GM12865 (cell line): ENCODE measurements at regions not wholly inside any gene's neighbourhood (a gene's known extent, or its start where the extent isn't known, plus 50 kb on each side); places are given as distances from the start of the nearest gene placed in this dataset.

Source experiments
- DNase-seq: peaks from one replicate; pipeline ENCODE4 v3.0.0; 2010; ENCODE audit warnings: low read depth
- H3K4me3 ChIP-seq: 2 replicates; pipeline ENCODE4 v1.5.1; 2011; ENCODE audit warnings: mild to moderate bottlenecking, low read depth, low read length, control low read depth
- CTCF ChIP-seq: IDR thresholded peaks from 2 replicates; pipeline ENCODE4 v1.5.1; 2011; ENCODE audit warnings: low read length, control low read depth, low read depth, inconsistent platforms; ENCODE audit not compliant: insufficient read depth; ENCODE audit errors: missing control alignments

- H3K4me3 ChIP-seq, result no peak overlapping the region
- no peak for DNase-seq
- TF ChIP-seq CTCF, result no peak
Measured at GRCh38 chr2:188852772-188853171, 121.4 kb upstream of the COL3A1 start.

- no peak for TF ChIP-seq CTCF
- no peak for DNase-seq
- H3K4me3 ChIP-seq, result no peak overlapping the region
Measured at GRCh38 chr2:188853307-188853706, 120.9 kb upstream of the COL3A1 start.

GRCh38 chr2:188865681-188866080 lies 108.5 kb upstream of the COL3A1 start:
- TF ChIP-seq CTCF, result no peak
- H3K4me3 ChIP-seq, result no peak overlapping the region
- DNase-seq, result no peak

GRCh38 chr2:188869550-188869949 lies 104.6 kb upstream of the COL3A1 start:
- H3K4me3 ChIP-seq, result no peak overlapping the region
- no peak for TF ChIP-seq CTCF
- DNase-seq, result no peak

- TF ChIP-seq CTCF, result no peak
- DNase-seq, result no peak
Measured at GRCh38 chr2:188870289-188870688, 103.9 kb upstream of the COL3A1 start.

GRCh38 chr2:188875104-188875503 lies 99.1 kb upstream of the COL3A1 start:
- TF ChIP-seq CTCF, result no peak
- no peak for DNase-seq
- no peak overlapping the region for H3K4me3 ChIP-seq

More at GRCh38 chr2:188870289-188870688, 103.9 kb upstream of the COL3A1 start:
- H3K4me3 ChIP-seq, result no peak overlapping the region

- no peak for TF ChIP-seq CTCF
- no peak for DNase-seq
- no peak overlapping the region for H3K4me3 ChIP-seq
Measured at GRCh38 chr2:188878716-188879115, 95.5 kb upstream of the COL3A1 start.
